ENCODE measurements at regions not wholly inside any gene's neighbourhood (a gene's known extent, or its start where the extent isn't known, plus 50 kb on each side); places are given as distances from the start of the nearest gene placed in this dataset.

DNA sequence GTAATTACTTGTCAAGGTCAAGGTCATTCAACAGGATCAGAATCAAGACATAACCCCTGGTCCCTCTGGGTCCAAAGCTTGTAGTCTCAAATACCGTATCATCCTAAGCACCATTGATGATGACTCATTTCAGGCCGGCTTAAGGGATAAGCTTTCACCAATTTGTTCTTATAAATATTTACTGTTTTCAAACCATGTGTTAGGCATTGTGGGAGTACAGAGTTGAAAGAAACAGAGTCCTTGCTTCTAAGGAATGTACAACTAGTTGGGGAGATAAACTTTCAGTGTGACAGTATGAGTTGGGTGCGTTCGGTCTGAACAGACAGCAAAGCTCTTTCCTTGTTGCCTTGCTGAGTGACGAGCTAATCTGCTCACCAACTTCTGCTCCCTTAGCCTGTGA lies 183.5 kb upstream of the MAF start:
- no peaks in the 10 kb centered on the region for H3K36me3 ChIP-seq
- H3K4me3 ChIP-seq = no peak overlapping the region
- TF ChIP-seq, protein P1, sequence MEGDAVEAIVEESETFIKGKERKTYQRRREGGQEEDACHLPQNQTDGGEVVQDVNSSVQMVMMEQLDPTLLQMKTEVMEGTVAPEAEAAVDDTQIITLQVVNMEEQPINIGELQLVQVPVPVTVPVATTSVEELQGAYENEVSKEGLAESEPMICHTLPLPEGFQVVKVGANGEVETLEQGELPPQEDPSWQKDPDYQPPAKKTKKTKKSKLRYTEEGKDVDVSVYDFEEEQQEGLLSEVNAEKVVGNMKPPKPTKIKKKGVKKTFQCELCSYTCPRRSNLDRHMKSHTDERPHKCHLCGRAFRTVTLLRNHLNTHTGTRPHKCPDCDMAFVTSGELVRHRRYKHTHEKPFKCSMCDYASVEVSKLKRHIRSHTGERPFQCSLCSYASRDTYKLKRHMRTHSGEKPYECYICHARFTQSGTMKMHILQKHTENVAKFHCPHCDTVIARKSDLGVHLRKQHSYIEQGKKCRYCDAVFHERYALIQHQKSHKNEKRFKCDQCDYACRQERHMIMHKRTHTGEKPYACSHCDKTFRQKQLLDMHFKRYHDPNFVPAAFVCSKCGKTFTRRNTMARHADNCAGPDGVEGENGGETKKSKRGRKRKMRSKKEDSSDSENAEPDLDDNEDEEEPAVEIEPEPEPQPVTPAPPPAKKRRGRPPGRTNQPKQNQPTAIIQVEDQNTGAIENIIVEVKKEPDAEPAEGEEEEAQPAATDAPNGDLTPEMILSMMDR (IDR thresholded peaks at IDR 0.05) = no peak
- no peak for TF ChIP-seq POLR2A (IDR thresholded peaks at IDR 0.05)
- no peak for TF ChIP-seq EP300 (IDR thresholded peaks at IDR 0.05)
- DNase-seq (ENCODE audit: low spot score in 2 of 2) = no peak
- 82 to 94% methylated on average over 5 of the region's 5 CpGs for WGBS, 2 donors
- H3K4me1 ChIP-seq = no peaks in the 10 kb centered on the region
- no peak overlapping the region for H3K27ac ChIP-seq
- H3K27me3 ChIP-seq = no peaks in the 10 kb centered on the region
- peaks cover 0 to 3% (median 0%) of the 10 kb centered on the region in 4 donors for H3K9me3 ChIP-seq

DNA sequence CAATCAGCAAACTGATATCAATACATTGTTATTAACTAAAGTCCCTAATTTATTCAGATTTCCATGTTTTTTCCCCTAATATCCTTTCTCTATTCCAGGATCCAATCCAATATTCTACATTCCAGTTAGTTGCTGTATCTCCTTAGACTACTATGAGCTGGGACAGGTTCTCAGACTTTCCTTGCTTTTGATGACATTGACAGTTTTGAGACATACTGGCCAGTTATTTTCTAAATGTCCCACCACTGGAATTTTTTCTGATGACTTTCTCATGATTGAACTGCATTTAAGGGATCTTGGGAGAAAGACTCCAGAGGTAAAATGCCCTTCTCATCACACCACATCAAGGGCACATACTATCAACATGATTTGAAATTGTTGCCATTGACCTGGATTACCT lies 177.1 kb upstream of the MAF start:
- DNase-seq (ENCODE audit: low spot score in 2 of 2) = no peak
- Histone ChIP-seq H3K9me3 (no peaks in the 10 kb centered on the region), H3K27ac (no peak overlapping the region), H3K27me3 (no peaks in the 10 kb centered on the region), H3K4me3 (no peak overlapping the region), H3K36me3 (no peaks in the 10 kb centered on the region), H3K4me1 (peaks cover 0 to 9% (median 2%) of the 10 kb centered on the region in 4 donors)
- no peak for TF ChIP-seq POLR2A (IDR thresholded peaks at IDR 0.05)
- TF ChIP-seq, protein P1 (IDR thresholded peaks at IDR 0.05) = no peak
- no peak for TF ChIP-seq EP300 (IDR thresholded peaks at IDR 0.05)

- 31 to 38% methylated on average over 4 of the region's 4 CpGs for WGBS, 2 donors
- peak in 1 of 2 donors; percentile 32 for DNase-seq (ENCODE audit: low spot score in 2 of 2)
- Histone ChIP-seq H3K4me1 (peaks cover 0 to 14% (median 2%) of the 10 kb centered on the region in 4 donors), H3K9me3 (no peaks in the 10 kb centered on the region), H3K36me3 (no peaks in the 10 kb centered on the region), H3K27me3 (no peaks in the 10 kb centered on the region), H3K4me3 (no peak overlapping the region), H3K27ac (no peak overlapping the region)
- TF ChIP-seq, protein P1 (IDR thresholded peaks at IDR 0.05) = peak in 1 of 5 experiments; percentile 22
- TF ChIP-seq POLR2A (IDR thresholded peaks at IDR 0.05) (no peak), EP300 (IDR thresholded peaks at IDR 0.05) (peak in 1 of 2 donors; percentile 69)
These were observed 175.8 kb upstream of the MAF start for GRCh38 chr16:79776243-79776847.

DNA sequence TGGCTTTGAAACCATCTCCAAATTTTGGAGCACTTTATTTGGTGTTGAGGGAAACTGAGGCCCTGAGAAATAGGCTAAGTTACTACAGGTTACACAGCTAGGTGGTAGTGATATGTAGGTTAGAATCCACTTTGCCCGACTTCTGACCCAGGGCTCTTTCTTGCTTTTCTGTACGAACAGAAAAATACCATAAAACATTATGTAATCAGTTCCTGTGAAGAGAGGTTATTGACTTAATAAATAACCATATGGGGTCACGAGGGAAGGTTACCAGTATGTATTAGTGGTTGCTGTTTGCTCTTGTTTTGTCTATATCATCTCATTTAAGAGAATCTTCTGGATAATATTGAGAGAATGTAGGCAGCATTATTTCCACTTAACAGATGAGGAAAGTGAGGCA lies 172.2 kb upstream of the MAF start:
- H3K36me3 ChIP-seq = no peaks in the 10 kb centered on the region
- WGBS, 2 donors = 84 to 96% methylated on average over 3 of the region's 3 CpGs
- peaks cover 0 to 40% (median 11%) of the 10 kb centered on the region in 4 donors for H3K4me1 ChIP-seq
- no peak for DNase-seq (ENCODE audit: low spot score in 2 of 2)
- H3K27ac ChIP-seq = no peak overlapping the region
- H3K9me3 ChIP-seq = no peaks in the 10 kb centered on the region
- no peak overlapping the region for H3K4me3 ChIP-seq
- TF ChIP-seq POLR2A (IDR thresholded peaks at IDR 0.05) = no peak
- no peak for TF ChIP-seq EP300 (IDR thresholded peaks at IDR 0.05)
- TF ChIP-seq, protein P1 (IDR thresholded peaks at IDR 0.05) = no peak
- H3K27me3 ChIP-seq = no peaks in the 10 kb centered on the region

DNA sequence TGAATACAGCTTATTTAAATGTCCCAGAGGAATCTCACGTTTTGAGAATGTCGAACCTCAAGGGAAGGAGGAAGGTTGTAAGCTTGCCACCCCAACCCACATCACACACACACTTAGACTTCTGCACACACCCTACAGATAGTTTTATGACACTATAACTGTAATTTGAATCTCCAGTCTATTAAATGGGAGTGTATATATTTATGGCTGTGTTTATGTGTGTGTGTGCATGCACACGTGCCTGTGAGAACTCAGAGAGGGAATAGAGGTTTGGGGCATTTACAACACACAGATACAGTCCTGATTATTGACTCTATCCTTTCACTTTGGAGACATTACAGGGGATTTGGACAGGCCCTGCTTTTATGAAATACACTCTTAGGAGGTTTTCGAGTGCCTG lies 171.5 kb upstream of the MAF start:
- no peaks in the 10 kb centered on the region for H3K27me3 ChIP-seq
- no peak overlapping the region for H3K27ac ChIP-seq
- DNase-seq (ENCODE audit: low spot score in 2 of 2) = no peak
- WGBS, 2 donors = 56 to 73% methylated on average over 4 of the region's 4 CpGs
- no peaks in the 10 kb centered on the region for H3K9me3 ChIP-seq
- no peak overlapping the region for H3K4me3 ChIP-seq
- no peaks in the 10 kb centered on the region for H3K36me3 ChIP-seq
- no peak for TF ChIP-seq EP300 (IDR thresholded peaks at IDR 0.05)
- TF ChIP-seq, protein P1 (IDR thresholded peaks at IDR 0.05) = no peak
- TF ChIP-seq POLR2A (IDR thresholded peaks at IDR 0.05) = no peak
- H3K4me1 ChIP-seq = peaks cover 0 to 47% (median 14%) of the 10 kb centered on the region in 4 donors
